K562 (cell line): ENCODE measurements at regions not wholly inside any gene's neighbourhood (a gene's known extent, or its start where the extent isn't known, plus 50 kb on each side); places are given as distances from the start of the nearest gene placed in this dataset.

Experiments
- ATAC-seq: fragments of 200-7000 bp; cut with Tn5 transposase; 3 replicates; pipeline ENCODE4 v1.9.1; 2020; ENCODE audit warnings: moderate library complexity
- BruUV-seq: library from RNA; stranded (reverse); fragments of 400-500 nt; replicated peaks from 2 replicates; lab custom pipeline; 2021; lab: Mats Ljungman, UMichigan
- CTCF ChIA-PET: fragments of 300-600 bp; formaldehyde crosslinking; extraction: SDS; loops from one replicate; lab custom pipeline; 2021; ENCODE audit warnings: low intra/inter-chr PET ratio; lab: Yijun Ruan, JAX
- POLR2A ChIA-PET: fragments of 300-600, 350-650 bp; sonication (Branson Sonifier 250); formaldehyde crosslinking; extraction: SDS; loops from one replicate; lab custom pipeline; 2021; ENCODE audit warnings: antibody characterized with exemption, inconsistent platforms; lab: Yijun Ruan, JAX
- DNase-seq, 4 experiments: peaks; one replicate each; pipeline versions ENCODE4 v3.0.0 to v3.0.0-alpha.2; 2011 to 2018; ENCODE audit warnings: low spot score in 3 of 4, mixed read lengths in 3 of 4; ENCODE audit errors: extremely low read depth in 1 of 4
- FAIRE-seq: peaks from 2 replicates; lab custom pipeline; 2011; peaks lifted over from hg19 to GRCh38; lab: Jason Lieb, UNC
- H2AFZ ChIP-seq: 2 replicates; pipeline ENCODE4 v1.6.0; 2011; ENCODE audit warnings: low read depth, low read length, control low read depth, inconsistent platforms
- H3K27ac ChIP-seq: fragments of 200-600 bp; 3 replicates; pipeline ENCODE4 v1.8.0; 2011; ENCODE audit warnings: low read depth, mild to moderate bottlenecking, control low read depth, inconsistent platforms, low read length, moderate library complexity, mixed read lengths; ENCODE audit errors: extremely low read depth
- H3K27me3 ChIP-seq, 2 experiments: fragments of 300-600 bp in 1 of 2; 2 replicates in 1 of 2; 3 replicates in 1 of 2; pipeline versions ENCODE4 v1.6.0 to v1.8.0; 2011; ENCODE audit warnings: inconsistent platforms in 2 of 2, low read length in 2 of 2, mild to moderate bottlenecking in 1 of 2, mixed read lengths in 1 of 2, moderate library complexity in 1 of 2; ENCODE audit not compliant: control insufficient read depth in 2 of 2, insufficient read depth in 2 of 2
- H3K36me3 ChIP-seq: fragments of 300-600 bp; 3 replicates; pipeline ENCODE4 v1.8.0; 2011; ENCODE audit warnings: mild to moderate bottlenecking, low read length, inconsistent platforms; ENCODE audit not compliant: control insufficient read depth, insufficient read depth
- H3K4me1 ChIP-seq, 2 experiments: fragments of 200-600 bp in 1 of 2; replicated peaks in 1 of 2; 2 replicates in 1 of 2; 3 replicates in 1 of 2; pipeline versions ENCODE4 v1.5.1 to v1.8.0; 2011; ENCODE audit warnings: inconsistent platforms in 2 of 2, low read length in 2 of 2, mild to moderate bottlenecking in 1 of 2, mixed read lengths in 1 of 2, moderate library complexity in 1 of 2; ENCODE audit not compliant: control insufficient read depth in 2 of 2, insufficient read depth in 2 of 2
- H3K4me2 ChIP-seq: 2 replicates; pipeline ENCODE4 v1.6.1; 2011; ENCODE audit warnings: low read length, control low read depth, inconsistent platforms, mixed read lengths; ENCODE audit not compliant: insufficient read depth
- H3K4me3 ChIP-seq: fragments of 200-600 bp; sonication (generic), shearing (Covaris generic); 2 replicates; pipeline ENCODE4 v1.5.1; 2016; ENCODE audit warnings: control low read depth, inconsistent platforms
- H3K79me2 ChIP-seq: fragments of 200-600 bp; 3 replicates; pipeline ENCODE4 v1.8.0; 2011; ENCODE audit warnings: low read length, inconsistent platforms; ENCODE audit not compliant: control insufficient read depth, insufficient read depth
- H3K9ac ChIP-seq, 2 experiments: 2 replicates each; pipeline versions ENCODE4 v1.6.0 to v1.6.1; 2011; ENCODE audit warnings: low read depth in 2 of 2, low read length in 2 of 2, control low read depth in 1 of 2, inconsistent platforms in 1 of 2, mild to moderate bottlenecking in 1 of 2, mixed read lengths in 1 of 2; ENCODE audit not compliant: insufficient read depth in 1 of 2
- H3K9me1 ChIP-seq: one replicate; pipeline ENCODE4 v1.6.0; 2011; ENCODE audit warnings: inconsistent platforms, mild to moderate bottlenecking, low read length, moderate library complexity; ENCODE audit not compliant: control insufficient read depth, insufficient read depth
- H3K9me3 ChIP-seq: replicated peaks from 2 replicates; pipeline ENCODE4 v1.5.1; 2011; ENCODE audit warnings: low read depth, low read length, inconsistent platforms; ENCODE audit not compliant: control insufficient read depth, insufficient read depth
- H4K20me1 ChIP-seq: replicated peaks from 2 replicates; pipeline ENCODE4 v1.6.1; 2011; ENCODE audit warnings: low read length, inconsistent platforms, mixed read lengths; ENCODE audit not compliant: control insufficient read depth, insufficient read depth
- ERF ChIP-seq: fragments of 450-650 bp; formaldehyde crosslinking; IDR thresholded peaks from 2 replicates; pipeline ENCODE4 v1.4.0; 2020; ENCODE audit warnings: mild to moderate bottlenecking, mixed read lengths
- EZH2 ChIP-seq: IDR thresholded peaks from 2 replicates; pipeline ENCODE4 v1.6.1; 2012; ENCODE audit warnings: low read depth, mild to moderate bottlenecking, inconsistent platforms, low read length, borderline replicate concordance
- MLX ChIP-seq, 2 experiments: fragments of 450-650 bp in 1 of 2; sonication (generic) in 1 of 2; formaldehyde crosslinking; conservative IDR thresholded peaks; 2 replicates each; pipeline versions ENCODE4 v1.4.0 to v1.8.1; 2020 to 2022; ENCODE audit warnings: mild to moderate bottlenecking in 1 of 2, missing genetic modification reagents in 1 of 2
- NR1H2 ChIP-seq: sonication (generic); formaldehyde crosslinking; IDR thresholded peaks from 2 replicates; pipeline ENCODE4 v1.4.0; 2020; ENCODE audit warnings: mild to moderate bottlenecking, missing genetic modification reagents
- PRMT5 ChIP-seq: sonication (generic); formaldehyde crosslinking; IDR thresholded peaks from 2 replicates; pipeline ENCODE4 v1.5.0; 2020; ENCODE audit warnings: missing genetic modification reagents
- REST ChIP-seq, 2 experiments: fragments of 450-650 bp; formaldehyde crosslinking in 1 of 2; IDR thresholded peaks; 2 replicates each; pipeline versions ENCODE4 v1.4.0 to v1.6.1; 2014 to 2020; ENCODE audit warnings: mild to moderate bottlenecking in 2 of 2, borderline replicate concordance in 1 of 2, low read depth in 1 of 2
- SP1 ChIP-seq: sonication (generic); formaldehyde crosslinking; IDR thresholded peaks from 2 replicates; pipeline ENCODE4 v1.8.1; 2022; ENCODE audit warnings: mild to moderate bottlenecking, missing genetic modification reagents
- TAF1 ChIP-seq: IDR thresholded peaks from 2 replicates; pipeline ENCODE4 v1.6.1; 2011; ENCODE audit warnings: mild to moderate bottlenecking, low read length, moderate library complexity; ENCODE audit not compliant: insufficient read depth, control insufficient read depth, severe bottlenecking; ENCODE audit errors: extremely low read depth
- ZBTB7A ChIP-seq: IDR thresholded peaks from 2 replicates; pipeline ENCODE4 v1.6.1; 2011; ENCODE audit warnings: low read depth, mild to moderate bottlenecking, low read length, moderate library complexity, borderline replicate concordance; ENCODE audit not compliant: control insufficient read depth
- ZNF398 ChIP-seq: fragments of 250-450 bp; sonication (Bioruptor Pico); IDR thresholded peaks from 2 replicates; pipeline ENCODE4 v1.8.0; 2021; ENCODE audit warnings: moderate library complexity, mild to moderate bottlenecking, inconsistent platforms
- WGBS: fragments of 100-300 bp; shearing (Covaris generic); methylation state at CpG from one replicate; pipeline ENCODE4 v1.1.6; 2016; ENCODE audit warnings: low coverage, mixed read lengths; ENCODE audit not compliant: insufficient coverage; ENCODE audit errors: missing lambda C conversion rate; 5-methylcytosine and 5-hydroxymethylcytosine counted together
- in situ Hi-C: fragments of 300-500 bp; cut with MboI; formaldehyde crosslinking; loops from 4 replicates; pipeline ENCODE4 v1.15.0; 2018; ENCODE audit warnings: inconsistent platforms, mixed read lengths
- intact Hi-C: fragments of 100-400 bp; cut with micrococcal nuclease; formaldehyde crosslinking; loops from 2 replicates; pipeline ENCODE4 v1.14.2; 2022

GRCh38 chr6:217048-217659, 75.1 kb upstream of the DUSP22 start:
- peaks cover 9 to 11% of the 10 kb centered on the region in 2 experiments; a peak in 4 of 5 replicates for H3K4me1 ChIP-seq
- no peak overlapping the region for H3K4me2 ChIP-seq
- in situ Hi-C loops (loop anchor here (10.0 kb wide), 1 partner anchor 188 kb away; no protein-coding TSS in a partner anchor), intact Hi-C loops (loop anchor here (2.0 to 5.0 kb wide), 2 partner anchors 145 to 192 kb away; no protein-coding TSS in a partner anchor)
- H3K4me3 ChIP-seq: no peak overlapping the region
- peak; percentile 75 to 83 (median 78) for DNase-seq
- WGBS: 17% methylated on average over 12 of the region's 12 CpGs
- no TSS peak for BruUV-seq
- no peaks in the 10 kb centered on the region for H3K9me1 ChIP-seq
- H3K36me3 ChIP-seq: no peaks in the 10 kb centered on the region
- H2AFZ ChIP-seq: no peak overlapping the region
- peak; percentile 94 for ATAC-seq
- H3K27me3 ChIP-seq: peaks cover 15 to 38% of the 10 kb centered on the region in 2 experiments
- no peaks in the 10 kb centered on the region for H3K9me3 ChIP-seq
- ChIA-PET CTCF (interaction anchor here (0.9 to 3.5 kb wide), 2 partner anchors 48 to 192 kb away, joined by 6 to 14 read pairs; no protein-coding TSS in a partner anchor), POLR2A (interaction anchor here (0.6 to 1.8 kb wide), 3 partner anchors 15 to 876 kb away, joined by 3 to 5 read pairs (median 4); no protein-coding TSS in a partner anchor)
- FAIRE-seq: peak; percentile 89
- H3K27ac ChIP-seq: no peak overlapping the region
- no peak overlapping the region for H3K9ac ChIP-seq
- H4K20me1 ChIP-seq: no peaks in the 10 kb centered on the region
- H3K79me2 ChIP-seq: no peaks in the 10 kb centered on the region
- TF ChIP-seq REST (IDR thresholded peaks at IDR 0.05; ENCODE audit: borderline replicate concordance): peak; percentile 52
- TF ChIP-seq REST (CRISPR knock-in tag; IDR thresholded peaks at IDR 0.05; ENCODE audit: low read depth): no peak
- no peak for TF ChIP-seq PRMT5
- no peak for TF ChIP-seq ZNF398 (CRISPR knock-in tag)
- no peak for TF ChIP-seq ERF (CRISPR knock-in tag)
- TF ChIP-seq MLX (CRISPR knock-in tag; conservative IDR thresholded peaks at IDR 0.05): no peak
- no peak for TF ChIP-seq ZBTB7A
- no peak for TF ChIP-seq TAF1
- no peak for TF ChIP-seq SP1 (CRISPR knock-in tag)
- no peak for TF ChIP-seq EZH2
- no peak for TF ChIP-seq NR1H2 (CRISPR knock-in tag)
